Right cardiac atrium (tissue), 5 donors: ENCODE measurements at regions not wholly inside any gene's neighbourhood (a gene's known extent, or its start where the extent isn't known, plus 50 kb on each side); places are given as distances from the start of the nearest gene placed in this dataset.

Experiments
- ATAC-seq, 2 donors: fragments of 200-7000 bp; cut with Tn5 transposase; one replicate each; pipeline versions ENCODE4 v1.8.0 to v1.9.1; 2020; ENCODE audit warnings: moderate library complexity in 2 of 2, mild to moderate bottlenecking in 1 of 2
- DNase-seq, 3 donors: peaks; one replicate each; pipeline ENCODE4 v3.0.0-alpha.2; 2020
- H3K27ac ChIP-seq: one replicate; pipeline ENCODE4 v1.5.1; 2013; ENCODE audit warnings: mild to moderate bottlenecking, low read length, control low read depth, moderate library complexity
- H3K27me3 ChIP-seq: one replicate; pipeline ENCODE4 v1.6.1; 2013; ENCODE audit not compliant: control insufficient read depth, insufficient read depth
- H3K4me1 ChIP-seq: one replicate; pipeline ENCODE4 v1.6.1; 2013; ENCODE audit warnings: low read length; ENCODE audit not compliant: control insufficient read depth, insufficient read depth
- H3K4me3 ChIP-seq: one replicate; pipeline ENCODE4 v1.5.1; 2013; ENCODE audit warnings: low read length, control low read depth
- H3K9me3 ChIP-seq: one replicate; pipeline ENCODE4 v1.6.1; 2013; ENCODE audit warnings: low read length; ENCODE audit not compliant: control insufficient read depth
- WGBS: extraction: QIAGEN DNeasy Blood & Tissue Kit; methylation state at CpG from one replicate; pipeline ENCODE4 v1.1.7; 2013; 5-methylcytosine and 5-hydroxymethylcytosine counted together
- intact Hi-C, 4 donors: fragments of 100-400 bp; cut with DNase I; formaldehyde crosslinking; loops; one replicate each; pipeline versions ENCODE4 v1.11.0 to v1.14.0; 2022 to 2023
- donor health status: healthy with polysubstance abuse.
- donor health status: DM: no; HTN: yes; CAD: no.
- donor health status: DM: no; HTN: no; CAD: no.
- donor health status: DM: no; HTN: yes; CAD: no; lungs with severe emphysema.
- donor health status: DM: yes; HTN: yes; CAD: no.

GRCh38 chr11:134677397-134677822 lies 265.4 kb upstream of the B3GAT1 start:
- ATAC-seq = no peak
- WGBS = 75% methylated on average over 9 of the region's 9 CpGs
- no peak overlapping the region for H3K27ac ChIP-seq
- intact Hi-C loops = no loop called here
- DNase-seq = no peak
- no peaks in the 10 kb centered on the region for H3K27me3 ChIP-seq
- no peak overlapping the region for H3K4me3 ChIP-seq
- no peaks in the 10 kb centered on the region for H3K9me3 ChIP-seq
- H3K4me1 ChIP-seq = no peaks in the 10 kb centered on the region

- no peaks in the 10 kb centered on the region for H3K9me3 ChIP-seq
- H3K4me1 ChIP-seq = no peaks in the 10 kb centered on the region
- no peaks in the 10 kb centered on the region for H3K27me3 ChIP-seq
- no peak overlapping the region for H3K27ac ChIP-seq
- no peak for ATAC-seq
- no peak for DNase-seq
- intact Hi-C loops = no loop called here
- H3K4me3 ChIP-seq = no peak overlapping the region
- 86% methylated on average over 16 of the region's 16 CpGs for whole genome bisulfite sequencing
Measured at GRCh38 chr11:134676516-134677287, 264.7 kb upstream of the B3GAT1 start.

- ATAC-seq (no peak), DNase-seq (no peak)
- Histone ChIP-seq H3K9me3 (no peaks in the 10 kb centered on the region), H3K27me3 (no peaks in the 10 kb centered on the region), H3K27ac (no peak overlapping the region), H3K4me1 (no peaks in the 10 kb centered on the region), H3K4me3 (no peak overlapping the region)
- WGBS = 62% methylated on average over 5 of the region's 5 CpGs
- intact Hi-C loops = no loop called here
Measured at GRCh38 chr11:134675983-134676382, 263.9 kb upstream of the B3GAT1 start.

GRCh38 chr11:134674974-134675373 lies 262.9 kb upstream of the B3GAT1 start:
- H3K27ac ChIP-seq = no peak overlapping the region
- intact Hi-C loops = no loop called here
- H3K4me3 ChIP-seq = no peak overlapping the region
- no peaks in the 10 kb centered on the region for H3K9me3 ChIP-seq
- ATAC-seq (no peak), DNase-seq (no peak)
- WGBS = 56% methylated on average over 2 of the region's 2 CpGs
- no peaks in the 10 kb centered on the region for H3K27me3 ChIP-seq
- no peaks in the 10 kb centered on the region for H3K4me1 ChIP-seq

GRCh38 chr11:134670961-134671370 lies 258.9 kb upstream of the B3GAT1 start:
- Histone ChIP-seq H3K9me3 (no peaks in the 10 kb centered on the region), H3K4me3 (no peak overlapping the region), H3K27ac (no peak overlapping the region), H3K4me1 (no peaks in the 10 kb centered on the region), H3K27me3 (no peaks in the 10 kb centered on the region)
- 57% methylated on average over 8 of the region's 8 CpGs for WGBS
- no peak for DNase-seq
- intact Hi-C loops = no loop called here
- ATAC-seq = no peak

GRCh38 chr11:134670247-134670782 lies 258.3 kb upstream of the B3GAT1 start:
- intact Hi-C loops = no loop called here
- 44% methylated on average over 6 of the region's 6 CpGs for WGBS
- ATAC-seq = no peak

GRCh38 chr11:134669796-134670195 lies 257.8 kb upstream of the B3GAT1 start:
- WGBS = 77% methylated on average over 5 of the region's 5 CpGs
- H3K27me3 ChIP-seq = no peaks in the 10 kb centered on the region
- H3K9me3 ChIP-seq = no peaks in the 10 kb centered on the region
- H3K4me3 ChIP-seq = no peak overlapping the region
- no peak for ATAC-seq
- intact Hi-C loops = no loop called here
- no peak for DNase-seq
- no peaks in the 10 kb centered on the region for H3K4me1 ChIP-seq
- H3K27ac ChIP-seq = no peak overlapping the region

More at GRCh38 chr11:134670247-134670782, 258.3 kb upstream of the B3GAT1 start:
- H3K9me3 ChIP-seq = no peaks in the 10 kb centered on the region
- H3K4me1 ChIP-seq = no peaks in the 10 kb centered on the region
- DNase-seq = no peak
- H3K27ac ChIP-seq = no peak overlapping the region
- H3K4me3 ChIP-seq = no peak overlapping the region
- H3K27me3 ChIP-seq = no peaks in the 10 kb centered on the region

- no peak overlapping the region for H3K4me3 ChIP-seq
- intact Hi-C loops = no loop called here
- ATAC-seq (no peak), DNase-seq (no peak)
- no peaks in the 10 kb centered on the region for H3K4me1 ChIP-seq
- WGBS = 81% methylated on average over 3 of the region's 3 CpGs
- no peaks in the 10 kb centered on the region for H3K9me3 ChIP-seq
- H3K27me3 ChIP-seq = no peaks in the 10 kb centered on the region
- no peak overlapping the region for H3K27ac ChIP-seq
Measured at GRCh38 chr11:134668796-134669195, 256.8 kb upstream of the B3GAT1 start.

- Histone ChIP-seq H3K4me3 (no peak overlapping the region), H3K27me3 (no peaks in the 10 kb centered on the region), H3K27ac (no peak overlapping the region), H3K4me1 (no peaks in the 10 kb centered on the region), H3K9me3 (no peaks in the 10 kb centered on the region)
- WGBS = 83% methylated on average over 15 of the region's 15 CpGs
- DNase-seq = no peak
- intact Hi-C loops = no loop called here
- no peak for ATAC-seq
Measured at GRCh38 chr11:134668076-134668475, 256.0 kb upstream of the B3GAT1 start.

- 66% methylated on average over 9 of the region's 9 CpGs for WGBS
- ATAC-seq = no peak
- no peak overlapping the region for H3K4me3 ChIP-seq
- DNase-seq = no peak
- H3K27ac ChIP-seq = no peak overlapping the region
- intact Hi-C loops = no loop called here
- H3K27me3 ChIP-seq = no peaks in the 10 kb centered on the region
- no peaks in the 10 kb centered on the region for H3K9me3 ChIP-seq
- H3K4me1 ChIP-seq = no peaks in the 10 kb centered on the region
Measured at GRCh38 chr11:134667505-134667904, 255.5 kb upstream of the B3GAT1 start.

GRCh38 chr11:134667175-134667500 lies 255.1 kb upstream of the B3GAT1 start:
- ATAC-seq (no peak), DNase-seq (no peak)
- Histone ChIP-seq H3K4me3 (no peak overlapping the region), H3K27ac (no peak overlapping the region), H3K9me3 (no peaks in the 10 kb centered on the region), H3K4me1 (no peaks in the 10 kb centered on the region), H3K27me3 (no peaks in the 10 kb centered on the region)
- intact Hi-C loops = no loop called here
- 58% methylated on average over 4 of the region's 4 CpGs for WGBS
